ENCODE measurements at regions not wholly inside any gene's neighbourhood (a gene's known extent, or its start where the extent isn't known, plus 50 kb on each side); places are given as distances from the start of the nearest gene placed in this dataset.

DNA sequence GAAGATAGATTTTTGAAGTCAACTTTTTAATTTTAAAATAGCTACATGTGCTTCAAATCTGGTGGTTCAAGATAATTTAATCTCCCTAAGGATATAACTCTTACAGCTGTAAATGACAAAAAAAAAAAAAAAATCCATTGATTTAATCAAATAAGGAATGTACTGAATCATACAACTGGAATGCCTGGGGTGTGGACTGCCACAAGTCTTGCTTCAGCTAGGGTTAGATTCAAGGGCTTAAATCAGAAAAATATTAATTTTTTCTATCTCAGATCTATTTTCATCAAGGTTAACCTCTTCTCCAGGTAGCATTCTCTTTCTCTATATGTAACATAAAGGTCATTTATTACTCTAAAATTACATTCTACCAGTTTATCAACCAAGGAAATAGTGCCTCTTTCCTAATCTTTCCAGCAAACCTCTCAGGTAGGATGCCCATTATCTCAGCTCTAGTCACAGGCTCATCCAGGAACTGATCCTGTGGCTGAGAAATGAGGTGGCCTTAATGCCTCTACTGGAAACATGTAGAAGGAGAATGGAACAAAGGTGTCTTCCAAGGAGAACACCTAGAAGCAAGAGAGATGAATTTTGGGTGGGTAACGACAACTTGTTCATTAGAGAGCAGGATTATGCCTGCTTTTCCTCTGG lies 466.9 kb downstream of the CBLN4 start:
- Histone ChIP-seq H3K9me3 (no peaks in the 10 kb centered on the region), H3K4me3 (no peak overlapping the region), H3K27me3 (no peaks in the 10 kb centered on the region), H3K36me3 (no peaks in the 10 kb centered on the region), H3K4me1 (no peaks in the 10 kb centered on the region), H3K27ac (no peak overlapping the region)
- 100% methylated on average over 1 of the region's 1 CpG for WGBS (ENCODE audit: insufficient coverage, low coverage, low lambda C conversion rate, missing lambda C conversion rate)
- intact Hi-C loops (cut with DNase I): no loop called here
- no peak for TF ChIP-seq POLR2A (IDR thresholded peaks at IDR 0.05)
- TF ChIP-seq, protein P1, sequence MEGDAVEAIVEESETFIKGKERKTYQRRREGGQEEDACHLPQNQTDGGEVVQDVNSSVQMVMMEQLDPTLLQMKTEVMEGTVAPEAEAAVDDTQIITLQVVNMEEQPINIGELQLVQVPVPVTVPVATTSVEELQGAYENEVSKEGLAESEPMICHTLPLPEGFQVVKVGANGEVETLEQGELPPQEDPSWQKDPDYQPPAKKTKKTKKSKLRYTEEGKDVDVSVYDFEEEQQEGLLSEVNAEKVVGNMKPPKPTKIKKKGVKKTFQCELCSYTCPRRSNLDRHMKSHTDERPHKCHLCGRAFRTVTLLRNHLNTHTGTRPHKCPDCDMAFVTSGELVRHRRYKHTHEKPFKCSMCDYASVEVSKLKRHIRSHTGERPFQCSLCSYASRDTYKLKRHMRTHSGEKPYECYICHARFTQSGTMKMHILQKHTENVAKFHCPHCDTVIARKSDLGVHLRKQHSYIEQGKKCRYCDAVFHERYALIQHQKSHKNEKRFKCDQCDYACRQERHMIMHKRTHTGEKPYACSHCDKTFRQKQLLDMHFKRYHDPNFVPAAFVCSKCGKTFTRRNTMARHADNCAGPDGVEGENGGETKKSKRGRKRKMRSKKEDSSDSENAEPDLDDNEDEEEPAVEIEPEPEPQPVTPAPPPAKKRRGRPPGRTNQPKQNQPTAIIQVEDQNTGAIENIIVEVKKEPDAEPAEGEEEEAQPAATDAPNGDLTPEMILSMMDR (IDR thresholded peaks at IDR 0.05): no peak
- DNase-seq: no peak
- no peak for ATAC-seq

DNA sequence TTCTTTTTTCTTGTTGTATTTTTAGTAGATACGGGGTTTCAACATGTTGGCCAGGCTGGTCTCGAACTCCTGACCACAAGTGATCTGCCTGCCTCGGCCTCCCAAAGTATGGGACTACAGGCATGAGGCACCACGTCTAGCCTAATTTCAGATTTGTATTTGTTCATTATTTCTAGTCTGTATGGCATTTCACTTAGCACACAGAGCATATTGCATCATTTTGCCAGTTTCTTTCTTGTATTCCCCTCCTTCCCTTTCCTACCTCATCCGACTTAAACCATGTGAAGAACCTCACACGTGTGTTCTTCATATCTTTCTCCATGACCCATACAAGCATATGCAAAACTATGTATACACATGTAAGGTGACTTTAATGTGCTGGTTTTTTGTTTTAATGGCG lies 470.0 kb downstream of the CBLN4 start:
- H3K4me3 ChIP-seq: no peak overlapping the region
- H3K9me3 ChIP-seq: no peaks in the 10 kb centered on the region
- no peak overlapping the region for H3K27ac ChIP-seq
- intact Hi-C loops (cut with DNase I): no loop called here
- ATAC-seq (no peak), DNase-seq (no peak)
- H3K27me3 ChIP-seq: no peaks in the 10 kb centered on the region
- WGBS (ENCODE audit: insufficient coverage, low coverage, low lambda C conversion rate, missing lambda C conversion rate): 48% methylated on average over 7 of the region's 7 CpGs
- H3K36me3 ChIP-seq: no peaks in the 10 kb centered on the region
- TF ChIP-seq POLR2A (IDR thresholded peaks at IDR 0.05): no peak
- TF ChIP-seq, protein P1 (IDR thresholded peaks at IDR 0.05): no peak
- H3K4me1 ChIP-seq: no peaks in the 10 kb centered on the region

DNA sequence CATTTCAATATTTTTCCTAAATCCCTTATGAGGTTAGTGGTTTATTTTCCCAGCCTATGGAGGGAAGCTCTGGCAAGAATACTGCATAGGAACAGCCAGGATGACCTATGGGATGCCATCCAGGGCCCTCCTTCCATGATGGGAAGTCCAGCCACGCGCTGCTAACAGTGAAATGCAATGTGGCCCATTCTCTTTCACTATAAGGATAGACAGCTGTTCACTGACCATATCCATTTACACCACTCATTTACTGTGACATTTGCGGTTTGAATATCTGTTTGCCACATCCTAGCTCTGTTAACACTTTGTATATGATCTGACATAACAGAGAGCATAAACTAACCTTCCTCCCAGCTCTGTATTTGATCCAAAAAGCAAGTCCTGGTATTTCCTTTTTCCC lies 471.7 kb downstream of the CBLN4 start:
- intact Hi-C loops (cut with DNase I): no loop called here
- no peaks in the 10 kb centered on the region for H3K9me3 ChIP-seq
- no peak overlapping the region for H3K4me3 ChIP-seq
- DNase-seq (no peak), ATAC-seq (no peak)
- no peaks in the 10 kb centered on the region for H3K36me3 ChIP-seq
- TF ChIP-seq, protein P1 (IDR thresholded peaks at IDR 0.05): no peak
- no peak for TF ChIP-seq POLR2A (IDR thresholded peaks at IDR 0.05)
- H3K4me1 ChIP-seq: no peaks in the 10 kb centered on the region
- H3K27me3 ChIP-seq: no peaks in the 10 kb centered on the region
- 85% methylated on average over 3 of the region's 3 CpGs for WGBS (ENCODE audit: insufficient coverage, low coverage, low lambda C conversion rate, missing lambda C conversion rate)
- no peak overlapping the region for H3K27ac ChIP-seq

DNA sequence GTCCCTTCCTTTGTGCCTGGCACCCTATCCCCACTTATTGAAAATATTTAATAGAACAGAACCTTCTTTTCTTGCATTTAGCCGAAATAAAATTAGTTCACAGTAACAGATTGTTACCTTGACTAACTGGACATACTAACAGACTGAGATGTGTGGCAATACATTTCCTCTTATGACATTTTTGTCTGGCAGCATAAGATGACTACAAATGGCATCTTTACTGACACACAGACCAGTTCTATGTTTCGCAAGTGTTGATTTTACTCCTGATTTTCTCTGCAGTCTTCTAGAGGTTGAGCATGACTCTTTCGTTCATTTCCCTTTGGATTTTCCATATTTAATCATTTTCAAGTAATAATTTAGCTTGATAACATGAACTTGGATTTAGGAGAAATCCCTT lies 474.6 kb downstream of the CBLN4 start:
- no peak overlapping the region for H3K4me3 ChIP-seq
- no peak for TF ChIP-seq POLR2A (IDR thresholded peaks at IDR 0.05)
- TF ChIP-seq, protein P1 (IDR thresholded peaks at IDR 0.05): no peak
- no peak for DNase-seq
- no peaks in the 10 kb centered on the region for H3K9me3 ChIP-seq
- 77% methylated on average over 3 of the region's 3 CpGs for WGBS (ENCODE audit: insufficient coverage, low coverage, low lambda C conversion rate, missing lambda C conversion rate)
- H3K27me3 ChIP-seq: no peaks in the 10 kb centered on the region
- no peaks in the 10 kb centered on the region for H3K4me1 ChIP-seq
- ATAC-seq: no peak
- intact Hi-C loops (cut with DNase I): no loop called here
- H3K36me3 ChIP-seq: no peaks in the 10 kb centered on the region
- no peak overlapping the region for H3K27ac ChIP-seq

DNA sequence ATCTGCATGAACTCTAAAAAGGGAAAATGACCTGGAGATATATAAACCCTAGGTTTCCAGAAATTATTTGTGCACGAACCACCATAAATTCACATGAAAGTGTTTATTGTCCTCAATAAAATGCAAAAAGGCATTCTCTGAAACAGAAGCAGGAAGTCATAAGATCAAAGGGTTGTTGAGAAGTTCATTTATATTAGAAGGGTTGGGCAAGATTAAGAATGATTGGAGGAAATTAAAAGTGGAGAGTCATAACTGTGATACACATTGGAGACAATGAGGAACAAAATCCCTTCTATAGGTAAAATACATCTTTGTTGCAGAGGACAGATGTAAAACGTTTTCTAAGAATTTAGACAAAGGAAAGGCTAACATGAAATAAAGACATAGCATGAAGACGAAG lies 476.8 kb downstream of the CBLN4 start:
- Histone ChIP-seq H3K4me3 (no peak overlapping the region), H3K9me3 (no peaks in the 10 kb centered on the region), H3K27me3 (no peaks in the 10 kb centered on the region), H3K27ac (no peak overlapping the region), H3K36me3 (no peaks in the 10 kb centered on the region), H3K4me1 (no peaks in the 10 kb centered on the region)
- TF ChIP-seq POLR2A (IDR thresholded peaks at IDR 0.05): no peak
- TF ChIP-seq, protein P1 (IDR thresholded peaks at IDR 0.05): no peak
- DNase-seq (no peak), ATAC-seq (no peak)
- intact Hi-C loops (cut with DNase I): no loop called here
- WGBS (ENCODE audit: insufficient coverage, low coverage, low lambda C conversion rate, missing lambda C conversion rate): 38% methylated on average over 3 of the region's 3 CpGs
